GM18519 (cell line): ENCODE measurements at regions not wholly inside any gene's neighbourhood (a gene's known extent, or its start where the extent isn't known, plus 50 kb on each side); places are given as distances from the start of the nearest gene placed in this dataset.

ENCODE experiments used
- ATAC-seq: cut with Tn5 transposase; IDR thresholded peaks from one replicate; pipeline ENCODE4 v1.9.1; 2021; ENCODE audit warnings: mild to moderate bottlenecking, moderate library complexity; ENCODE audit not compliant: unreplicated experiment, low FRiP score

- no peak for ATAC-seq
Measured at GRCh38 chr14:65339866-65340265, 72.7 kb upstream of the FUT8 start.

GRCh38 chr14:65344011-65344410 is 68.5 kb upstream of the FUT8 start:
- ATAC-seq: no peak

GRCh38 chr14:65345266-65345665 is 67.3 kb upstream of the FUT8 start:
- ATAC-seq: no peak

GRCh38 chr14:65346474-65346873 is 66.1 kb upstream of the FUT8 start:
- ATAC-seq: no peak

- ATAC-seq: no peak
Measured at GRCh38 chr14:65346895-65347294, 65.6 kb upstream of the FUT8 start.

- ATAC-seq: no peak
Measured at GRCh38 chr14:65348137-65348536, 64.4 kb upstream of the FUT8 start.

GRCh38 chr14:65349100-65349499 is 63.4 kb upstream of the FUT8 start:
- no peak for ATAC-seq

- no peak for ATAC-seq
Measured at GRCh38 chr14:65351493-65352194, 60.9 kb upstream of the FUT8 start.

GRCh38 chr14:65352964-65353530 is 59.5 kb upstream of the FUT8 start:
- no peak for ATAC-seq

GRCh38 chr14:65354131-65354530 is 58.4 kb upstream of the FUT8 start:
- ATAC-seq: no peak

- ATAC-seq: no peak
Measured at GRCh38 chr14:65354715-65355114, 57.8 kb upstream of the FUT8 start.

- ATAC-seq: no peak
Measured at GRCh38 chr14:65356327-65356836, 56.1 kb upstream of the FUT8 start.

GRCh38 chr14:65357113-65357512 is 55.4 kb upstream of the FUT8 start:
- no peak for ATAC-seq

GRCh38 chr14:65357689-65358088 is 54.8 kb upstream of the FUT8 start:
- ATAC-seq: no peak

- no peak for ATAC-seq
Measured at GRCh38 chr14:65359503-65359902, 53.0 kb upstream of the FUT8 start.

GRCh38 chr14:65360144-65360784 is 52.3 kb upstream of the FUT8 start:
- no peak for ATAC-seq

- no peak for ATAC-seq
Measured at GRCh38 chr14:65361920-65362319, 50.6 kb upstream of the FUT8 start.
